ENCODE measurements at regions not wholly inside any gene's neighbourhood (a gene's known extent, or its start where the extent isn't known, plus 50 kb on each side); places are given as distances from the start of the nearest gene placed in this dataset.

GRCh38 chr14:40523123-40523522, 1083.6 kb upstream of the LRFN5 start:
- intact Hi-C loops (cut with DNase I; ENCODE audit: low total_unique reads), result no loop called here
- Histone ChIP-seq H3K4me3 (no peak overlapping the region), H3K4me1 (no peaks in the 10 kb centered on the region), H3K9me3 (no peaks in the 10 kb centered on the region), H3K27me3 (replicated peaks in 1 of 7) (no peaks in the 10 kb centered on the region), H3K27ac (no peak overlapping the region), H3K36me3 (no peaks in the 10 kb centered on the region)
- no peak for DNase-seq
- TF ChIP-seq POLR2AphosphoS5 (IDR thresholded peaks at IDR 0.05) (no peak), CTCF (IDR thresholded peaks at IDR 0.05 in 8 of 11, conservative IDR thresholded peaks at IDR 0.05 in 3 of 11) (no peak), POLR2A (IDR thresholded peaks at IDR 0.05) (no peak)

- H3K27ac ChIP-seq, result no peak overlapping the region
- no peaks in the 10 kb centered on the region for H3K27me3 ChIP-seq (replicated peaks in 1 of 7)
- no peak overlapping the region for H3K4me3 ChIP-seq
- H3K9me3 ChIP-seq, result no peaks in the 10 kb centered on the region
- no peaks in the 10 kb centered on the region for H3K4me1 ChIP-seq
- TF ChIP-seq CTCF (IDR thresholded peaks at IDR 0.05 in 8 of 11, conservative IDR thresholded peaks at IDR 0.05 in 3 of 11) (no peak), POLR2A (IDR thresholded peaks at IDR 0.05) (no peak), POLR2AphosphoS5 (IDR thresholded peaks at IDR 0.05) (no peak)
- intact Hi-C loops (cut with DNase I; ENCODE audit: low total_unique reads), result no loop called here
- DNase-seq, result no peak
- H3K36me3 ChIP-seq, result no peaks in the 10 kb centered on the region
- 73 to 89% (median 84%) methylated on average over 3 of the region's 3 CpGs for WGBS, 5 donors
Measured at GRCh38 chr14:40494483-40494882, 1062.2 kb upstream of the FBXO33 start.

GRCh38 chr14:40487824-40488223, 1055.6 kb upstream of the FBXO33 start:
- no peaks in the 10 kb centered on the region for H3K27me3 ChIP-seq (replicated peaks in 1 of 7)
- H3K27ac ChIP-seq, result no peak overlapping the region
- H3K9me3 ChIP-seq, result no peaks in the 10 kb centered on the region
- WGBS, 5 donors, result 68 to 96% (median 86%) methylated on average over 1 of the region's 1 CpG
- H3K4me3 ChIP-seq, result no peak overlapping the region
- intact Hi-C loops (cut with DNase I; ENCODE audit: low total_unique reads), result no loop called here
- H3K36me3 ChIP-seq, result no peaks in the 10 kb centered on the region
- DNase-seq, result no peak
- H3K4me1 ChIP-seq, result no peaks in the 10 kb centered on the region
- TF ChIP-seq CTCF (IDR thresholded peaks at IDR 0.05 in 8 of 11, conservative IDR thresholded peaks at IDR 0.05 in 3 of 11), result no peak
- no peak for TF ChIP-seq POLR2AphosphoS5 (IDR thresholded peaks at IDR 0.05)
- no peak for TF ChIP-seq POLR2A (IDR thresholded peaks at IDR 0.05)

GRCh38 chr14:40485688-40486087, 1053.5 kb upstream of the FBXO33 start:
- Histone ChIP-seq H3K9me3 (no peaks in the 10 kb centered on the region), H3K4me1 (no peaks in the 10 kb centered on the region), H3K27me3 (replicated peaks in 1 of 7) (no peaks in the 10 kb centered on the region), H3K27ac (no peak overlapping the region), H3K36me3 (no peaks in the 10 kb centered on the region), H3K4me3 (no peak overlapping the region)
- no peak for DNase-seq
- TF ChIP-seq POLR2AphosphoS5 (IDR thresholded peaks at IDR 0.05), result no peak
- TF ChIP-seq POLR2A (IDR thresholded peaks at IDR 0.05), result no peak
- TF ChIP-seq CTCF (IDR thresholded peaks at IDR 0.05 in 8 of 11, conservative IDR thresholded peaks at IDR 0.05 in 3 of 11), result no peak
- intact Hi-C loops (cut with DNase I; ENCODE audit: low total_unique reads), result no loop called here
